Activated CD4-positive, alpha-beta T cell treated with anti-CD3 and anti-CD28 coated beads for 4 hours (primary cell): ENCODE measurements at regions not wholly inside any gene's neighbourhood (a gene's known extent, or its start where the extent isn't known, plus 50 kb on each side); places are given as distances from the start of the nearest gene placed in this dataset.
"Not testable (repeated sequence)": the region's sequence is repeated elsewhere in the genome, so short reads cannot be mapped to it uniquely, and the experiment has no call there.

Source experiments
- DNase-seq, 2 donors: peaks; one replicate each; pipeline ENCODE4 v3.0.0-alpha.2; 2020

GRCh38 chr13:83211301-83211700 is 671.0 kb downstream of the SLITRK1 start:
- no peak for DNase-seq

DNA sequence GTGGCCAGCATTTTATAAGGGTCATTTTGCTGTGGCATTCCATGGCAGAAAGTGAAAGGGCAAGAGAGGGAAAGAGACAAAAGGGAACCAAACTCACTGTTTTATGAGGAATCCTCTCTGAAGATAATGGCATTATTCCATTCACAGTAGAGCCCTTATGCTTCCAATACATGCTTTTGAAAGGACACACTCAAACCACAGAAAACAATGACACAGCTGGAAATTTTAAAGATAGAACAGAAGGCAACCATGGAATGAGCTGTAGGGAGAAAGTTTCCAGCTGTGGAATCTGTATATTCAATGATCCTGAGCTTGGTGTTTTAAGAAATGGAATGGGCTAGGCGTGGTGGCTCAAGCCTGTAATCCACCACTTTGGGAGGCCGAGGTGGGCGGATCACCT is 677.4 kb downstream of the SLITRK1 start:
- DNase-seq: no peak

DNA sequence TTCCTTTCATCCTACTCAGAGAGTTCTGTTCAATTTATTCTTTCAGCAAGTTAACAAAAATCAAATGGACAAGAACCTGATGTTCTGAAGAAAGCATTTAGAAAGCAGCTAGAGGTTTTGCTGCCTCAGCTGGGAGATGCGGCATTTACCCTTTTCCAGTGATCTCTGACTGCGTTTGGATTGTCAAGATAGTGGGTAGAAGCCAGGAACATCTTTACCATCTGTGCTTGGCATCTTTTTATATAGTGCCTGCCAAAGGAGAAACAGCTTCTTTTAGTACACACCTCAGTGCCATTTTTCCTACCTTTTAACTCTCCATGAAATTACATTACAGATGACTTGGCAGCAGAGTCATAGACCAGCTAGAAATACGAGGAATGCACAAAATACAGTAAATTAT is 680.8 kb downstream of the SLITRK1 start:
- no peak for DNase-seq

GRCh38 chr13:83197316-83197715 is 685.0 kb downstream of the SLITRK1 start:
- no peak for DNase-seq

GRCh38 chr13:83190020-83190419 is 692.3 kb downstream of the SLITRK1 start:
- DNase-seq: no peak

GRCh38 chr13:83184819-83185218 is 697.5 kb downstream of the SLITRK1 start:
- DNase-seq: no peak

DNA sequence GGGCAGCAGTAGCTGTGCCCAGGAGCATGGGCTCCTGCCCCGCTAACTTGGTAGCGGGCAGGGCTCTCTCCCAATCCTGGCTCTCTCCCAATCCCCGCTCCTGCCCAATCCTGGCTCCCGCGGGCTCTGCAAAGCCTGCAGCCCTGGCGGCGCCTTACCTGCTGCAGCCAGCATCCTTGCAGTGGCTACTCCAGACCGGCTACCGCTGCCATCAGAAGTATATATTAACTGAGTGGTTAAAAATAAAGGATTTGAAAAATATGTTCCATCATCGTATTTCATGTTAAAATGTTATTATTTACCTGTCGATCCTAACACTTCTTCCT is 698.2 kb downstream of the SLITRK1 start:
- DNase-seq: no peak

- no peak for DNase-seq
Observed at GRCh38 chr13:83183439-83184149, 698.7 kb downstream of the SLITRK1 start.

GRCh38 chr13:83182845-83183244 is 699.4 kb downstream of the SLITRK1 start:
- no peak for DNase-seq

DNA sequence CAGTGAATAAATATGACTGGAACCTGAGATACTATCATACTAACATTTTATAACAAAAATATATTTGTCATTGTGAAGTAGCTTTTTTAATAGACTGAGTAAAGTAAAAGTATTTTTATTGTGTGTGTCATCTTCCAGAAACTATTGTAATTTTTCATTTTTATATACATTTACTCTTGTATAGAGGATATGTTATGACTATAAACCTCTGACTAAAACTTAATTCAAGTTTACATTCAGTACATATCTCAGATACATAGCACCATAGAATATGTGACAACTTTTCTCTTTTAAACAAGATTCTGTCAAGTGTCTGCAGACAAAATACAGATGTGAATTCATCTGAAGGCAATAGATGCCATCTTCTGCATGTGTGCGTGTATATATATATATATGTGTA is 704.3 kb downstream of the SLITRK1 start:
- DNase-seq: no peak

DNA sequence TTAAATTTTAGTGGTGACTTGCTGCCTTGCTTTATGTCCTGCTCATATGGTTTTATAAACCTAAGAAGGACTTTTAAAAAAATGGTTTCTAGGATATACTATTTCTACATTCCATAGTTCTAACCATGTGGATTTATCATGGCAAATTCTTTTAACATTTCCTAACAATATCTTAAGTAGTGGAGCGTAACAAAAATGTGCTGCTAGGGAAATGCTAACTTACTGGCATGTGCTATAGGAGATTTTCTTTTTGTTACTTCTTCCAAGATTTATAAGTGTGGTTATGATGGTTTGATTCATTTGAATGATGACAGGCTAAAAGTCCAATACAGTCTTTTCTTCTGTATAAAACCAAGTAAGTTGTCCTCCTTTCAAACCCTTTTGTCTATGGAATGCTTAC is 713.7 kb downstream of the SLITRK1 start:
- DNase-seq: no peak

DNA sequence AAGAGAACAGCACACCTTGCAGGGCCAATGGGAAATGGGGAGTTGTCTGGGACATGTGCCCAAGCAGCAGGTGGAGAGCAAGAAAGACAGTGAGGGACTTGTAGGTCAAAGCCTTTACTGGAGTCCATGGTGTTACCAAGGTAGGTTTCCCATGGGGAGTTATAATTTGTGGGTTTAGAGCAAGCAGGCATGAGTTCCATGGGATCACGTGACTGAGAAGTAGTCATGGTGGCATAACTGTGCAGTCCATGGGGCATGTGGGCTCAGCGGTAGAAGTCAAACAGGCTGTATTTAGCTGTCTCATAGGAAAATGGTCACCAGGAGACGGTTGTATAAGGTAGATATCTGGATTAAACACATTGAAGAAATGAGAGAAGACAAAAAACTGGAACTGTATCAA is 715.1 kb downstream of the SLITRK1 start:
- DNase-seq: no peak

DNA sequence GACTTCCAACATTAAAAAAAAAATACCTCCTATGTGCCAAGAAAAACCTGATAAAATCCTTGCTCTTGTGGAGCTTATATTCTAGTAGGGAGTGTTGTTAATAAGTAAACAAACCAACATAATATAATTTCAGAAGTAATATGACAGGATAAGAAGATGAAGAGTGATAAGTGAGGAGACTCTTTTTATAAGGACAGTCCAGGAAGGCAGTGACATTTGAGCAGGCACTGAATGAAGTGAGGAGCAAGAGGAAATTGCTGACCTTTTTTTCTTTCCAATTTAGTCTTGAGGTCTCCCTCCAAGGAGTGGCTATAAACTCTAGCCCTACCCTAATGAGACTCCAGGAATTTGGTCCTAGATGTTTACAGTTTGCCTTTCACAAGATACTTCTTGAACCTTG is 715.7 kb downstream of the SLITRK1 start:
- no peak for DNase-seq

- DNase-seq: no peak
Observed at GRCh38 chr13:83162493-83162892, 719.8 kb downstream of the SLITRK1 start.

DNA sequence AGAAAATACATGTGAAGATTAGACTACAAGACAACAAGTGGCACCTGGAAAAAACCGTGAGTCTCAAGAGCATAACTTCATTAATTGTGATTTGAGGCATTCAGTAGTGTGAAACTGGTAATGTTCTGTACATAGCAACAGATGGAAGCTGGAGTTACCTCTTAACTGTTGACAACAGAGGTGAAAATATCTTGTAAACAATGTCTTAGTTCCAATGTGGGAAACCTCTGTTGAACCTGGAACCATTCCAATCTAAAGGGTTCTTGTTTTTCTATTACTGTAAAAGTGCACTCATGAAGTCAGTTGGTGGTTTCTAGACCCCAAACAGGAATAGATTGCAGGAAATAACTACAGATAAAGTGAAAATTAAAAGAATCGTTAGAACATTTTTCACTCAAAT is 728.4 kb downstream of the SLITRK1 start:
- no peak for DNase-seq

GRCh38 chr13:83151308-83151660 is 731.0 kb downstream of the SLITRK1 start:
- no peak for DNase-seq

- DNase-seq: no peak
Observed at GRCh38 chr13:83150616-83151307, 731.5 kb downstream of the SLITRK1 start.

DNA sequence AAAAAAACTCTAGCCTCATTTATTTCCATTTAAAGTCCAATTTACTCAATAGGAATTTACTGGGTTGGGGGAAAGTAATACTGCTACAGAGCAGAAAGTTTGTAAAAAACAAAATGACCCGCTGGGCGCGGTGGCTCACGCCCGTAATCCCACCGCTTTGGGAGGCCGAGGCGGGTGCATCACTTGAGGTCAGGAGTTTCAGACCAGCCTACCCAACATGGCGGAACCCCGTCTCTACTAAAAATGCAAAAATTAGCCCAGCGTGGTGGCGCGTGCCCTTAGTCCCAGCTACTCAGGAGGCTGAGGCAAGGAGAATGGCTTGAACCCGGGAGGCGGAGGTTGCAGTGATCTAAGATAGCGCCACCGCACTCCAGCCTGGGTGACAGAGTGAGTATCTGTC is 745.6 kb downstream of the SLITRK1 start:
- no peak for DNase-seq

DNA sequence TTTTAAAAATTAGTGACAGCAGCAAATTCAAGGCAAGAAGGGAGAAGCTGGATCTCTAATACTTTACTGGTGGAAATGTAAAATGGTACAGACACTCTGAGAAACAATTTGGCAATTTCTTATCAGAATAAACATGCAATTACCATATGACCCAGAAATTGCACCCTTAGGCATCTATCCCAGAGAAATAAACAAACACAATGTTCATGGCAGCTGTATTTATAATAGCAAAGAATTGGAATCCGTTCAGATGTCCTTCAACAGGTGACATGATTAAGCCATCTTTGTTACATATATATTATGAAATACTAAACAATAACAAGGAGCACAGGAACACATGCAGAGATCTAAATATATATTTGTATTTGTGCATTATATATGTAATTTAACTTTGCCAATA is 756.5 kb downstream of the SLITRK1 start:
- no peak for DNase-seq

- no peak for DNase-seq
Observed at GRCh38 chr13:83121896-83122295, 760.4 kb downstream of the SLITRK1 start.

DNA sequence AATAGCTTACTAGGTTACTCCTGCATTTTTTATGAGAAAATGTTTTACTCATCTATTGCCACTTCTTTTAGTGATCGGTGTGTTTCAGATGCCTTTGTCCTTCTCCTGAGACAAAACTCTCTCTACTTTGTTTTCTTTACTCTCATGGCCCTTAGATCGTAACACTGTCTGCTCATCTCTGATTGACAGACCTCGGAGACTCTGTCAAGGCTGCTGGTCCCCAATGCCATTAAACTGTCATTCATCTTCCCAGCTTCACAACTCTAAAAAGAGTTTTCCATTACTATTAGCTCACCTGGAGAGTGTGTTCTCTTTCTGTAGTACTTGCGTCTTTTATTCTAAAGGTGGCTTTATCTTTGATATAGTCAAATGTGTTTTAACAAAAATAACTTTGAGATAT is 765.2 kb downstream of the SLITRK1 start:
- no peak for DNase-seq

GRCh38 chr13:83101574-83102247 is 780.6 kb downstream of the SLITRK1 start:
- not testable (repeated sequence) for DNase-seq

DNA sequence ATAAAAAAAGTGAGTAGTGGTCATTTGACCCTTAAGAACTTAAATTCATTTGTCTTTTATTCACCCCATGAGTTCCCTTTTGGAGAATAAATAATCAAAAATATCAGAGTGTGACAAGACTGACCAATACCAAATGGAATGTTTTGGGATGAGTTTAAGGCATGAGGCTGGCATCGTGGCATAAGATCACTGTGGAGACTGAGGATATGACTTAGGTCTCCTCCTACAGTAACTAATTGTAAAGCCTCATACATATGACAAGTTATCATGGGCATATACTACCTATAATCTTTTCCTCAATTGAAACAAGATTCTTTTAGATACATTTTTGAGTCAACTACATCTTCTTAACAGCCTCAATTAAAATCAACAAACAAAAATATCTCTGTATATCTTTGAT is 782.0 kb downstream of the SLITRK1 start:
- DNase-seq: no peak

- DNase-seq: no peak
Observed at GRCh38 chr13:83088858-83089257, 793.4 kb downstream of the SLITRK1 start.

DNA sequence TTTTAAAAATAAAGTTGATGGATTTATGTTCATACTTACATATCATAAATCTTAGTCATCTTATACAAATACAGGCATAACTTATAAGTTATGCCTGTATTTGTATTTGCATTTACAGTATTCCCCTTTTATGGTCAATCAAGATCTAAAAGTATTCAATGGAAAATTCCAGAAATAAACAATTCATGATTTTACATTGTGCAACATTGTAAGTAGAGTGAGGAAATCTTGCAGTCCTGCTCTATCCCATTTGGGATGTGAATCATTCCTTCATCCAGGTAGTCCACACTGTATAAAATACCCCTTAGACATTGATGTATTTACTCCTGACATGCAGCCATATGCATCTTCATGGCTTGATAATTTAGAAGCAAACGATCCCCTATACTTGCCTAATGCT is 795.3 kb downstream of the SLITRK1 start:
- DNase-seq: no peak
